ENCODE measurements at regions not wholly inside any gene's neighbourhood (a gene's known extent, or its start where the extent isn't known, plus 50 kb on each side); places are given as distances from the start of the nearest gene placed in this dataset.

- Histone ChIP-seq H3K27ac (no peak overlapping the region), H3K9me3 (no peaks in the 10 kb centered on the region), H3K4me3 (no peak overlapping the region), H3K4me1 (no peaks in the 10 kb centered on the region), H3K27me3 (no peaks in the 10 kb centered on the region), H3K36me3 (no peaks in the 10 kb centered on the region)
- 94% methylated on average over 8 of the region's 8 CpGs for WGBS, 2 donors
- no peak for TF ChIP-seq CTCF (IDR thresholded peaks at IDR 0.05)
- TF ChIP-seq POLR2AphosphoS5 (IDR thresholded peaks at IDR 0.05) = no peak
- TF ChIP-seq EP300 (IDR thresholded peaks at IDR 0.05) = no peak
- DNase-seq = no peak
- no peak for ATAC-seq (ENCODE audit: low FRiP score in 2 of 2)
These were observed 323.3 kb upstream of the ZNF32 start for GRCh38 chr10:43971981-43972380.

- Histone ChIP-seq H3K4me1 (peaks cover 0 to under 1% (median 0%) of the 10 kb centered on the region in 4 donors), H3K36me3 (no peaks in the 10 kb centered on the region), H3K4me3 (no peak overlapping the region), H3K9me3 (no peaks in the 10 kb centered on the region), H3K27ac (no peak overlapping the region), H3K27me3 (no peaks in the 10 kb centered on the region)
- no peak for TF ChIP-seq CTCF (IDR thresholded peaks at IDR 0.05)
- no peak for TF ChIP-seq POLR2AphosphoS5 (IDR thresholded peaks at IDR 0.05)
- TF ChIP-seq POLR2A (IDR thresholded peaks at IDR 0.05) = no peak
- TF ChIP-seq EP300 (IDR thresholded peaks at IDR 0.05) = no peak
- ATAC-seq (ENCODE audit: low FRiP score in 2 of 2) (no peak), DNase-seq (no peak)
- 93 to 94% methylated on average over 5 of the region's 5 CpGs for WGBS, 2 donors
These were observed 322.6 kb upstream of the ZNF32 start for GRCh38 chr10:43971306-43971705.

- ATAC-seq (ENCODE audit: low FRiP score in 2 of 2) = no peak
- WGBS, 2 donors = 92 to 100% methylated on average over 2 of the region's 2 CpGs
- H3K36me3 ChIP-seq = no peaks in the 10 kb centered on the region
- H3K27me3 ChIP-seq = no peaks in the 10 kb centered on the region
- no peak overlapping the region for H3K27ac ChIP-seq
- no peak for DNase-seq
- peaks cover 0 to 6% (median 4%) of the 10 kb centered on the region in 4 donors for H3K4me1 ChIP-seq
- TF ChIP-seq EP300 (IDR thresholded peaks at IDR 0.05) (no peak), CTCF (IDR thresholded peaks at IDR 0.05) (no peak), POLR2AphosphoS5 (IDR thresholded peaks at IDR 0.05) (no peak), POLR2A (IDR thresholded peaks at IDR 0.05) (no peak)
- H3K9me3 ChIP-seq = no peaks in the 10 kb centered on the region
- H3K4me3 ChIP-seq = no peak overlapping the region
These were observed 322.0 kb upstream of the ZNF32 start for GRCh38 chr10:43970717-43971116.

GRCh38 chr10:43970018-43970698 is 321.5 kb upstream of the ZNF32 start:
- DNase-seq = no peak
- WGBS, 2 donors = 81 to 90% methylated on average over 3 to 6 of the region's 6 CpGs

More at GRCh38 chr10:43970018-43970698, 321.5 kb upstream of the ZNF32 start:
- no peak overlapping the region for H3K27ac ChIP-seq
- H3K4me3 ChIP-seq = no peak overlapping the region
- no peak for ATAC-seq (ENCODE audit: low FRiP score in 2 of 2)
- no peak for TF ChIP-seq EP300 (IDR thresholded peaks at IDR 0.05)
- TF ChIP-seq POLR2AphosphoS5 (IDR thresholded peaks at IDR 0.05) = no peak
- TF ChIP-seq POLR2A (IDR thresholded peaks at IDR 0.05) = no peak
- TF ChIP-seq CTCF (IDR thresholded peaks at IDR 0.05) = no peak
- no peaks in the 10 kb centered on the region for H3K36me3 ChIP-seq
- H3K27me3 ChIP-seq = no peaks in the 10 kb centered on the region
- peaks cover 4 to 12% (median 10%) of the 10 kb centered on the region in 4 donors for H3K4me1 ChIP-seq
- no peaks in the 10 kb centered on the region for H3K9me3 ChIP-seq
